ACC112 (cell line): ENCODE measurements at regions not wholly inside any gene's neighbourhood (a gene's known extent, or its start where the extent isn't known, plus 50 kb on each side); places are given as distances from the start of the nearest gene placed in this dataset.
"Not testable (repeated sequence)": the region's sequence is repeated elsewhere in the genome, so short reads cannot be mapped to it uniquely, and the experiment has no call there.

Experiments
- H2AFZ ChIP-seq: fragments of 200-600 bp; sonication (generic); one replicate; pipeline ENCODE4 v1.6.0; 2017; ENCODE audit warnings: antibody characterized with exemption, low read length; ENCODE audit not compliant: unreplicated experiment
- H3K27ac ChIP-seq: fragments of 200-600 bp; sonication (generic); 2 replicates; pipeline ENCODE4 v1.5.1; 2014; ENCODE audit warnings: low read depth, mild to moderate bottlenecking, antibody characterized with exemption, low read length, moderate library complexity
- H3K27me3 ChIP-seq: fragments of 200-600 bp; sonication (generic); 2 replicates; pipeline ENCODE4 v1.6.1; 2014; ENCODE audit warnings: mild to moderate bottlenecking, antibody characterized with exemption, low read length, moderate library complexity, mixed read lengths; ENCODE audit not compliant: insufficient read depth
- H3K36me3 ChIP-seq: fragments of 200-600 bp; sonication (generic); 2 replicates; pipeline ENCODE4 v1.6.1; 2016; ENCODE audit warnings: mild to moderate bottlenecking, antibody characterized with exemption, low read length, moderate library complexity, mixed read lengths; ENCODE audit not compliant: insufficient read depth
- H3K4me1 ChIP-seq: fragments of 200-600 bp; sonication (generic); one replicate; pipeline ENCODE4 v1.6.1; 2016; ENCODE audit warnings: low read length, mixed read lengths; ENCODE audit not compliant: insufficient read depth, unreplicated experiment, control insufficient read depth
- H3K4me3 ChIP-seq: fragments of 200-600 bp; sonication (generic); 2 replicates; pipeline ENCODE4 v1.5.1; 2014; ENCODE audit warnings: mild to moderate bottlenecking, low read depth, low read length
- H3K79me2 ChIP-seq: fragments of 200-600 bp; sonication (generic); one replicate; pipeline ENCODE4 v1.6.0; 2016; ENCODE audit warnings: low read length; ENCODE audit not compliant: control insufficient read depth, unreplicated experiment, insufficient read depth

GRCh38 chr16:85532147-85532546, 81.0 kb upstream of the GSE1 start:
- Histone ChIP-seq H3K4me1 (no peaks in the 10 kb centered on the region), H3K4me3 (no peak overlapping the region), H3K36me3 (no peaks in the 10 kb centered on the region), H2AFZ (no peak overlapping the region), H3K79me2 (no peaks in the 10 kb centered on the region), H3K27me3 (no peaks in the 10 kb centered on the region), H3K27ac (no peak overlapping the region)

- not testable (repeated sequence) for H3K27ac ChIP-seq, H3K4me1 ChIP-seq, H3K36me3 ChIP-seq, H3K4me3 ChIP-seq, H3K79me2 ChIP-seq, H3K27me3 ChIP-seq, H2AFZ ChIP-seq
These were observed 79.5 kb upstream of the GSE1 start for GRCh38 chr16:85533593-85533992.

DNA sequence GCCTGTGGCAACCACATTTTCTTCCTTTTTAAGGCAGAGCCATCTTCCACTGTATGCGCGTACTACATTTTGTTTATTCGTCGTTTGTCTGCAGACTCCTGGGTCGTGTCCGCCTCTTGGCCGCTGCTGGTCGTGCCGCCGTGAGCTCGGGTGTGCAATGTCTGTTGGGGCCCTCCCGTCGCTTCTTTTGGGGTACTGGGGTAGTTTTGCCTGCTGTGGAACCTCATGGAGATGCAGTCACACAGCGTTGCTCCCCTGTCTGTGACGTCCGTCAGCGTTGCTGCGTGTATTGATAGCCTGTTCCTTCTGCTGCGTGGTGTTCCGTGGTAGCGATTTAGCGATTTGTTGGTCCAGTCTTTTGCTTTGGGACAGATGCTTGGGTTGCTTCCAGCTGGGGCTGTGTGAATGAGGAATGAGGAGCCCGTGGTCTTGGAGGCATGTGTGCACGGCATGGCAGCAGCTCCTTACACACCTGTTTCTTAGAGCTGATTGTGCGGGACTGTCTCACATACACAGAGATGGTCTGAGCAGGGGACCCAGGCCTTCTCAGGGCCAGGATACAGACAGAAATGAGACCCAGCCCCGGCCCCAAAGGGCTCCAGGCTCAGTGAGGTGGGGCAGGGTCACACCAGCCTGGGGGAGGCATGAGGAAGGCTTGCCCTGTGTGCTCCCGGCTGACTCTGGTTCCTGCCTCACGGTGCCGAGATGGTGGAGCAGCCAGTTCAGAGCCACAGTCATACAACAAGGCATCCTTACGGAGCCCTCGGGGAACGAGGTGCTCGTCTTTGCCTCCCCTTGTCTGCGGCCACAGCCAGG, 78.4 kb upstream of the GSE1 start:
- Histone ChIP-seq H3K4me3 (no peak overlapping the region), H2AFZ (no peak overlapping the region)

GRCh38 chr16:85535352-85536072, 77.6 kb upstream of the GSE1 start:
- Histone ChIP-seq H3K27ac (no peak overlapping the region), H3K36me3 (peaks cover 10% of the 10 kb centered on the region; the same call in 1 of the 2 replicates), H3K4me1 (no peaks in the 10 kb centered on the region), H3K79me2 (no peaks in the 10 kb centered on the region), H3K4me3 (no peak overlapping the region), H2AFZ (no peak overlapping the region), H3K27me3 (no peaks in the 10 kb centered on the region)

More for the DNA sequence above, 78.4 kb upstream of the GSE1 start:
- Histone ChIP-seq H3K27ac (no peak overlapping the region), H3K36me3 (0 out of 2 replicates have a peak, but pooled peaks cover 4% of the 10 kb centered on the region), H3K79me2 (no peaks in the 10 kb centered on the region), H3K4me1 (no peaks in the 10 kb centered on the region), H3K27me3 (no peaks in the 10 kb centered on the region)

GRCh38 chr16:85536073-85536410, 77.1 kb upstream of the GSE1 start:
- H3K4me3 ChIP-seq: no peak overlapping the region
- no peaks in the 10 kb centered on the region for H3K27me3 ChIP-seq
- peaks cover 10% of the 10 kb centered on the region; the same call in 1 of the 2 replicates for H3K36me3 ChIP-seq
- no peaks in the 10 kb centered on the region for H3K79me2 ChIP-seq
- no peak overlapping the region for H3K27ac ChIP-seq
- no peak overlapping the region for H2AFZ ChIP-seq
- no peaks in the 10 kb centered on the region for H3K4me1 ChIP-seq

DNA sequence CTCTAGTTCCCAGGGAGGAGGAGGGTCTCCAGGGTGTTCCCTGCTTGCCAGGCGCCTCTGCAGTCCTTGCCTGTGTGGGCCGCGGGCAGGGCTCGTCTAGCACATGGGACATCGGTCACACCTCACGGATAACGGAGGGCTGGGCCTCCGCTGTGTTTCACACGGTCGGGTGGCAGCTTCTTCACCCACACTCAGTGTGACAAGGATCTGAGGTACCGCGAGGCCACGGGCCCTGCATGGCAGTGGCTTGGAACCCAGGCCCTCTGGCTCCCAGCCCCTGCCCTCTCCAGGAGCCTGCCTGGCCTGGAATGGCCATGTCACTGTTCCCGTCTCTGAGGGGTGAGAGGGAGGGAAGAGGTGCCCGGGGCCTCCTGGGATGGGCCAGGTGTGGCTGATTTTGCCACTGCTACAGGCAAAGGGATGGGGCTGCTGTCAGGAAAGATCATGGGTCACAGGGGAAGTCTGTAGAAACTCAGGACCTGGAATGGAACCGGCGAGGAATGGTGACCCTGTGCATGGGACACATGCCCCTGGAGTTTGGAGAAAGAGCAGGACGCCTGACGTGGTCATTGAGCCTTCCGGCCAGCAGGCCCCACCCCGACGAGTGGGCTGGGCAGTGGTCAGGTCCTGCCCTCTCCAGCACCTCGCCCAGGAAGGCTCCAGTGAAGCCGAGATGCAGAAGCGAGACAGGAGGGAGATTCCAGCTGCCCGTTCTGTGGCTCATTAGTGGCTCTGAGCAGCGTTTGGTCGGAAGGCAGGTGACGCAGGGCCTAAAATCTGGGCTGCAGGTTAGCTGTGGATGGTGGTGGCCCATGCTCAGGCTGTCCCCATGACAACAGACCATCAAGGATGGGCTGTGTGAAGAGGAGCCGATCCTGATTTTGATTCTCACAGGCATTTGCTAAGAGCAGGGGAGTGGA, 76.5 kb upstream of the GSE1 start:
- no peaks in the 10 kb centered on the region for H3K4me1 ChIP-seq
- no peak overlapping the region for H3K27ac ChIP-seq
- no peaks in the 10 kb centered on the region for H3K79me2 ChIP-seq
- no peak overlapping the region for H3K4me3 ChIP-seq
- no peak overlapping the region for H2AFZ ChIP-seq
- H3K36me3 ChIP-seq: peaks cover 10% of the 10 kb centered on the region; the same call in 1 of the 2 replicates
- H3K27me3 ChIP-seq: no peaks in the 10 kb centered on the region

DNA sequence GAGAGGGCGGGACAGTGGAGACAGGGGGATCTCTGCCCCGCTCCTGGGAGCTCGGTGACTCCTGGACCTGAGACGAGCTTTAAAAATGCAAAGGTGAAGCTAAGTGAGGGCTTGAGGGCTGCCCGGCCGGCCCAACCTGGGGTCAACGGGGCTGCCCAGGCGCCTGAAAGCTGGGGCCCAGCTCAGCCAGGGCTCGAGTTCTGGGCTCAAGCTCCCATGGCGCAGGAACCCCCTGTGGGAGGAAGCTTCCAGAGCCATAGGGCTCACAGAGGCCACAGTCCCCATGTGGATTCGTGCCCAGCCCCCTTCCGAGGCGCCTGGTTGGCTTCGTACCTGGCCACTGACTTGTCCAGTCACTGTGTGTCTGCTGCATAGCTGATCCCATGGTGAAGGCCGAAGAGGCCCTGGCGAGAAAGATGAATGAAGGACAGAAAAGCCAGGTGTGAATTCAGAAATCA, 75.8 kb upstream of the GSE1 start:
- H3K4me3 ChIP-seq: no peak overlapping the region
- H3K4me1 ChIP-seq: no peaks in the 10 kb centered on the region
- H3K36me3 ChIP-seq: peaks cover 10% of the 10 kb centered on the region; the same call in 1 of the 2 replicates
- no peaks in the 10 kb centered on the region for H3K27me3 ChIP-seq
- H3K79me2 ChIP-seq: no peaks in the 10 kb centered on the region
- H3K27ac ChIP-seq: no peak overlapping the region
- no peak overlapping the region for H2AFZ ChIP-seq

GRCh38 chr16:85537795-85538401, 75.2 kb upstream of the GSE1 start:
- Histone ChIP-seq H3K79me2 (no peaks in the 10 kb centered on the region), H3K27ac (no peak overlapping the region), H3K27me3 (no peaks in the 10 kb centered on the region), H3K36me3 (peaks cover 10% of the 10 kb centered on the region; the same call in 1 of the 2 replicates), H2AFZ (no peak overlapping the region), H3K4me3 (no peak overlapping the region), H3K4me1 (no peaks in the 10 kb centered on the region)

DNA sequence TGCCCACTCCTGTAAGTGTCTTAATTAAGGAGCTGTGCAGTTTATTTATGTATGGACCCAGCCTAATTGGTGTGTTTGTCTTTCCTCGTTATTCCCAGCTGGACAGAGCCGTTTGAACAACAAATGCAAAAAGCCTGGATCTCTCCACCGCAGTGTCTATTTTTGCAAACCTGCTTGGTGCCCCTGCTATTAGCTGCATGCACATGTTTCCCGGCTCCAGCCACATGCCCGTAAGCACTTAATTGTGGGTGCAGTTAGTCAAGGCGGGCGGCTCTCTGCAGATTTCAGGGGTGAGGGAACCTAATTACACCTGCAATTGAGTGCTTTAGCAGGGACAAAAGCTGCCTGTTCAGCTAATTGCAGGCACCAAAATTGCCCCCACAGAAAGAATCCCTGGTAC, 74.0 kb upstream of the GSE1 start:
- Histone ChIP-seq H3K27me3 (no peaks in the 10 kb centered on the region), H3K4me3 (no peak overlapping the region), H3K27ac (no peak overlapping the region)

More for the DNA sequence above, 74.0 kb upstream of the GSE1 start:
- peaks cover 10% of the 10 kb centered on the region; the same call in 1 of the 2 replicates for H3K36me3 ChIP-seq
- no peaks in the 10 kb centered on the region for H3K79me2 ChIP-seq
- H3K4me1 ChIP-seq: no peaks in the 10 kb centered on the region
- no peak overlapping the region for H2AFZ ChIP-seq
